Thoracic aorta (tissue), 2 donors: ENCODE measurements at regions not wholly inside any gene's neighbourhood (a gene's known extent, or its start where the extent isn't known, plus 50 kb on each side); places are given as distances from the start of the nearest gene placed in this dataset.

Experiments used
- ATAC-seq: fragments of 150-250 bp; one replicate; pipeline ENCODE4 v1.8.0; 2017; ENCODE audit warnings: low read depth; ENCODE audit not compliant: insufficient number of reproducible peaks, low FRiP score
- DNase-seq: peaks from one replicate; pipeline ENCODE4 v3.0.0-alpha.2; 2020; ENCODE audit warnings: low spot score
- H3K27ac ChIP-seq, 2 donors: fragments of 200-600 bp; sonication (generic); 1 replicate in 1 of 2; 2 replicates in 1 of 2; pipeline ENCODE4 v1.5.1; 2016; ENCODE audit warnings: mild to moderate bottlenecking in 2 of 2, moderate library complexity in 2 of 2
- H3K27me3 ChIP-seq: fragments of 200-600 bp; sonication (generic); replicated peaks from 2 replicates; pipeline ENCODE4 v1.6.0; 2016; ENCODE audit warnings: mild to moderate bottlenecking; ENCODE audit not compliant: insufficient read depth
- H3K36me3 ChIP-seq: fragments of 200-600 bp; sonication (generic); one replicate; pipeline ENCODE4 v1.5.1; 2016
- H3K4me1 ChIP-seq, 2 donors: fragments of 200-600 bp; sonication (generic); 1 replicate in 1 of 2; 2 replicates in 1 of 2; pipeline versions ENCODE4 v1.5.1 to v1.6.0; 2016; ENCODE audit warnings: low read depth in 2 of 2, mild to moderate bottlenecking in 1 of 2; ENCODE audit not compliant: control insufficient read depth in 1 of 2
- H3K4me3 ChIP-seq: fragments of 200-600 bp; sonication (generic); 2 replicates; pipeline ENCODE4 v1.5.1; 2016; ENCODE audit warnings: mild to moderate bottlenecking
- H3K9me3 ChIP-seq: fragments of 200-600 bp; sonication (generic); 2 replicates; pipeline ENCODE4 v1.5.1; 2016
- CTCF ChIP-seq: fragments of 200-600 bp; sonication (generic); IDR thresholded peaks from one replicate; pipeline ENCODE4 v1.5.1; 2019; ENCODE audit warnings: antibody characterized with exemption

GRCh38 chr22:34534101-34534500, 531.9 kb upstream of the ISX start:
- H3K4me1 ChIP-seq: no peaks in the 10 kb centered on the region
- H3K27ac ChIP-seq: no peak overlapping the region
- TF ChIP-seq CTCF: no peak
- no peaks in the 10 kb centered on the region for H3K36me3 ChIP-seq
- H3K27me3 ChIP-seq: no peaks in the 10 kb centered on the region
- no peak overlapping the region for H3K4me3 ChIP-seq
- ATAC-seq: no peak
- no peak for DNase-seq
- no peaks in the 10 kb centered on the region for H3K9me3 ChIP-seq

- Histone ChIP-seq H3K27me3 (no peaks in the 10 kb centered on the region), H3K4me1 (no peaks in the 10 kb centered on the region), H3K4me3 (no peak overlapping the region), H3K27ac (no peak overlapping the region), H3K9me3 (no peaks in the 10 kb centered on the region), H3K36me3 (no peaks in the 10 kb centered on the region)
- DNase-seq (no peak), ATAC-seq (no peak)
- TF ChIP-seq CTCF: no peak
Observed at GRCh38 chr22:34567367-34567766, 498.6 kb upstream of the ISX start.

DNA sequence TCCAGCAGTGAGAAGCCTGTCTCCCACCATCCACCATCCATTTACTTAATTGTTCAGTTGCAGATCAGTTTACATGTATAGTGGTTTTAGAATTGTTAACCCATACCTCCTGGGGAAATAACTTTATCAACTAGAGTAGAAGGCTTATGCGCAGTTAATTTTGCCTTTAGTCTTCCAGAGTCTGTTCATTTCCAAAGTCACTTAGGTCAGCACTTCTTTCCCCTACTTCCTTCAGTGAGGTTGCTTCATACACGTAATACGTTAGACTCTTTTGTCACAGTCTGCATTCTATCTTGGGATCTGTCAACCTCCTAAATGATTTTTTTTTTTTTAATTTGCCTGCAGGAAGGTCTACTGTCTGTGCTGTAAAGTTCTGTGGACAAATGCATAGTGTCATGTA, 495.6 kb upstream of the ISX start:
- Histone ChIP-seq H3K4me3 (no peak overlapping the region), H3K4me1 (no peaks in the 10 kb centered on the region), H3K27ac (no peak overlapping the region), H3K36me3 (no peaks in the 10 kb centered on the region), H3K27me3 (no peaks in the 10 kb centered on the region), H3K9me3 (no peaks in the 10 kb centered on the region)
- DNase-seq (no peak), ATAC-seq (no peak)
- no peak for TF ChIP-seq CTCF

DNA sequence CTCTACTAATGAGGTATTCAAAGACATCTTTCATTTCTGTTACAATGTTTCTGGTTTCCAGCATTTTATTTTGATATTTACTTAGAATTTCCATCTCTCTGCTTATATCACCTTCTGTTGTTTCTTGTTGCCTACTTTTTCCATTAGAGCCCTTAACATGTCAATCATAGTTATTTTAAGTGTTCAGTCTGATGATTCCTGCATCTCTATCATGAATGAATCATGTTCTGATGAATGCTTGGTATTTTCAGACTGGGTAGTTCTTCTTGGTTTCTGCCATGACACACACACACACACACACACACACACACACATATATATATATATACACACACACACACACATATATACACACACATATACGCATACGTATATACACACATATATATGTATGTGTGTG, 486.4 kb upstream of the ISX start:
- ATAC-seq (no peak), DNase-seq (no peak)
- H3K36me3 ChIP-seq: no peaks in the 10 kb centered on the region
- H3K4me3 ChIP-seq: no peak overlapping the region
- no peak overlapping the region for H3K27ac ChIP-seq
- no peak for TF ChIP-seq CTCF
- no peaks in the 10 kb centered on the region for H3K27me3 ChIP-seq
- H3K4me1 ChIP-seq: no peaks in the 10 kb centered on the region
- H3K9me3 ChIP-seq: no peaks in the 10 kb centered on the region

DNA sequence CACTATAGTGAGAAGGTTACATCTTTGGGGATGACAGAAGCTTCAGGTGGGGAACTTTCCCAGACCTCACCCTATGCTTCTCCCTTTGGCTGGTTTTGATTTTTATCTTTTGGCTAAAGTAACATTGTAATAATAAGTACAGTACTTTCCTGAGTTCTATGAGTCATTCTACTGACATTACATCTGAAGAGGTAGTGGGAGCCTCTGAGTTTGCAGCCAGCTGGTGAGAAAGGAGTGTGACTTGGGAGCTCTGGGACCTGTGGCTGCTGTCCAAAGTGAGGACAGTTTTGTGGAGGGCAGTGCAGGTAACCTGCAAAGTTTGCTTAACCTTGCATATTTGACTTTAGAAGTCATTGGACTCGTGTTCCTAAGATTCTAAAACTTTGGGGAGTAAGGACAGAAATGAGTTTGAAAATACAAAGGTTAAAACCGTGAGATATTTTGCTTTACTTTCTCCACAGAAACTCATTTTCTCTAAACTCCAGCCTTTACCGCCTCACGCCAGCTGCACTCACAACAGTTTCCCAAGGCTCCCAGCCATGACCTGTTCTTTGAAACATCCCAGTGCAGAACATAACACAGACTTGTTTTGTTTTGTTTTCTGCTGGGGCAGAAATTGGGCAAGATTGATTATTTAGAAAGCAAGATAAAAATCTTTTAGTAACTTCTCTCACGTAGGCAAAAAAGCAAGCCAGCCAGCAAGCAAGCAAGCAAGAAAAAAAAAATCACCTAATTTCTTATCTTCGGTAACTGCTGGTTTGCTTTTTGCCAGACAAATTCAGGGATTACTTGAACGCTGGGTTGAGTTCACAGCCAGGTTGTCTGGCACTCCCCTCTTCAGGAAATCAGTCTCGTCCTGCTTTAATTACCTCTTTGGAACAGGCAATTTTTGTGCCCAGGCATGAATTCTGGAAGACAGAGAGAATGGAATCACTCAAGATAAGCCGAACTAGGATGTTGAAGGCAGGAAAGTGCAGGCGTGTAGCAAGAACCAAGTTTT, 478.3 kb upstream of the ISX start:
- Histone ChIP-seq H3K4me3 (peak overlapping the region; percentile 11), H3K4me1 (peaks cover 0 to 8% of the 10 kb centered on the region in 2 donors), H3K27ac (no peak overlapping the region), H3K27me3 (no peaks in the 10 kb centered on the region), H3K9me3 (no peaks in the 10 kb centered on the region), H3K36me3 (no peaks in the 10 kb centered on the region)
- DNase-seq (no peak), ATAC-seq (no peak)
- no peak for TF ChIP-seq CTCF
